ENCODE measurements at regions not wholly inside any gene's neighbourhood (a gene's known extent, or its start where the extent isn't known, plus 50 kb on each side); places are given as distances from the start of the nearest gene placed in this dataset.
"Not testable (repeated sequence)": the region's sequence is repeated elsewhere in the genome, so short reads cannot be mapped to it uniquely, and the experiment has no call there.

DNA sequence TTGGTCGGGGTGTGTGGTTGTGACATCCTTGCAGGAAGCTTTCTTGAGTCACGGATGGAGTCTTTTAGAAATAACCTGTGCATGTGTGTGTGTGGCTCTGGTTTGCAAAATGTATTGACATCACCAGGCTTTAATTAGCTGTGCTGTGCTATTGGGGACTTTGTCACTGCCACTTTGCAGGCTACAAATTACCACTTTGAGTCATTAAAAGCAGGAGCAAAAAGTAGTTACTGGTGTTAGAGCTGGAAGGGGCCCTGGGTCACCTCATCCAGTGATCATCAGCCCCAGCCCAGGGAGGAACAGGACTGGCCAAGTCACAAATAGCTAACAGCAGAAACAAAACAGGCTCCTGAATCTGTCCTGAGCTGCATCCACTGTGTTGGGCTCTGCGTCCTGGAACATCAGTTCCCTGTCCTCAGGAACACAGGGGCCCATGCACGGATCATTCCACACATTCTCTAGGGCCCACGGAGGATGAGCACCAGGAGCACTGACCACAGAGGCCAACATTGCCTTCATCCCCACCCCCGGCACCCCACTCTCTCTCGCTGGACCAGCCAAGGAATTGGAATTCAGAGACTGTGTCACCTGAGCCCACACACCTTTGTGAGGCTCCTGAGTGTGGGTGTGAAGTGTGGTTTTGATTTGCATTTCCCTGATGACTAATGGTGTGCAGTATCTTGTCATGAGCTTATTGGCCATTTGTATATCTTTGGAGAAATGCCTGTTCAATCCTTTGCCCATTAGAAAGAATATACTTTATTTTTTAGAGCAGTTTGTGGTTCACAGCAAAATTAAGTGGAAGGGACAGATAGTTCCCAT lies 280.1 kb upstream of the C1orf174 start:
- intact Hi-C loops (cut with DNase I; ENCODE audit: low total_unique reads) = no loop called here
- WGBS, 5 donors = 69 to 75% (median 72%) methylated on average over 7 of the region's 7 CpGs

DNA sequence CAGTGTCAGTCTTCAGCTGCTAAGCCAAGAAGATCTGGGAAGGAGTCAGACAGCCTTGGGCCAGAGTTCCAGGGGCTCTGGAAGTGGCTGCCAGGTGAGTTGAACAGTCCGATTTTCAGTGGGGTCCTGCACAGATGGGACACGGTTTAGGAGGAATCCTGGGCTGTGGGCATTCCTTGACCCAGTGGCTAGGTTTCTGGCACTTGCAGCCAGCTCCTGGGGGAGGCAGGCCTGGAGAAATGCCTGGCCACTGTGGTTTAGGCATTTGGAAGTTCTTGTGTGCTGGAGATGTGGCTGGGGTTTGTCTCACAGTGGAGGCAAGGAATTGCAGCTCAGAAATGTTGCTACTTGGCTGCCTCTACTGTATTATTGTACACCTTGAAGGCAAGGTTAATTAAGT lies 286.4 kb upstream of the C1orf174 start:
- peaks cover 0 to 13% (median 5%) of the 10 kb centered on the region in 4 donors for H3K9me3 ChIP-seq
- H3K27me3 ChIP-seq; H3K4me3 ChIP-seq; H3K36me3 ChIP-seq; intact Hi-C loops (cut with DNase I; ENCODE audit: low total_unique reads); DNase-seq; H3K4me1 ChIP-seq; H3K27ac ChIP-seq: not testable (repeated sequence)
- WGBS, 5 donors = 80 to 90% (median 85%) methylated on average over 2 of the region's 2 CpGs

More for the DNA sequence above, 280.1 kb upstream of the C1orf174 start:
- no peak overlapping the region for H3K4me3 ChIP-seq
- H3K27me3 ChIP-seq = peaks cover 0 to 6% (median 0%) of the 10 kb centered on the region in 3 donors
- no peaks in the 10 kb centered on the region for H3K36me3 ChIP-seq
- DNase-seq = no peak
- no peaks in the 10 kb centered on the region for H3K9me3 ChIP-seq
- H3K27ac ChIP-seq = no peak overlapping the region
- no peak for TF ChIP-seq POLR2A (IDR thresholded peaks at IDR 0.05)
- TF ChIP-seq POLR2AphosphoS5 (IDR thresholded peaks at IDR 0.05) = no peak
- no peak for TF ChIP-seq EP300 (IDR thresholded peaks at IDR 0.05)
- TF ChIP-seq, protein P1, sequence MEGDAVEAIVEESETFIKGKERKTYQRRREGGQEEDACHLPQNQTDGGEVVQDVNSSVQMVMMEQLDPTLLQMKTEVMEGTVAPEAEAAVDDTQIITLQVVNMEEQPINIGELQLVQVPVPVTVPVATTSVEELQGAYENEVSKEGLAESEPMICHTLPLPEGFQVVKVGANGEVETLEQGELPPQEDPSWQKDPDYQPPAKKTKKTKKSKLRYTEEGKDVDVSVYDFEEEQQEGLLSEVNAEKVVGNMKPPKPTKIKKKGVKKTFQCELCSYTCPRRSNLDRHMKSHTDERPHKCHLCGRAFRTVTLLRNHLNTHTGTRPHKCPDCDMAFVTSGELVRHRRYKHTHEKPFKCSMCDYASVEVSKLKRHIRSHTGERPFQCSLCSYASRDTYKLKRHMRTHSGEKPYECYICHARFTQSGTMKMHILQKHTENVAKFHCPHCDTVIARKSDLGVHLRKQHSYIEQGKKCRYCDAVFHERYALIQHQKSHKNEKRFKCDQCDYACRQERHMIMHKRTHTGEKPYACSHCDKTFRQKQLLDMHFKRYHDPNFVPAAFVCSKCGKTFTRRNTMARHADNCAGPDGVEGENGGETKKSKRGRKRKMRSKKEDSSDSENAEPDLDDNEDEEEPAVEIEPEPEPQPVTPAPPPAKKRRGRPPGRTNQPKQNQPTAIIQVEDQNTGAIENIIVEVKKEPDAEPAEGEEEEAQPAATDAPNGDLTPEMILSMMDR (IDR thresholded peaks at IDR 0.05) = no peak
- no peaks in the 10 kb centered on the region for H3K4me1 ChIP-seq

GRCh38 chr1:4203501-4203900 lies 303.4 kb upstream of the C1orf174 start:
- TF ChIP-seq POLR2AphosphoS5 (IDR thresholded peaks at IDR 0.05) = no peak
- no peak for TF ChIP-seq EP300 (IDR thresholded peaks at IDR 0.05)
- no peak for TF ChIP-seq POLR2A (IDR thresholded peaks at IDR 0.05)
- peaks cover 0 to 8% (median 0%) of the 10 kb centered on the region in 3 donors for H3K27me3 ChIP-seq

DNA sequence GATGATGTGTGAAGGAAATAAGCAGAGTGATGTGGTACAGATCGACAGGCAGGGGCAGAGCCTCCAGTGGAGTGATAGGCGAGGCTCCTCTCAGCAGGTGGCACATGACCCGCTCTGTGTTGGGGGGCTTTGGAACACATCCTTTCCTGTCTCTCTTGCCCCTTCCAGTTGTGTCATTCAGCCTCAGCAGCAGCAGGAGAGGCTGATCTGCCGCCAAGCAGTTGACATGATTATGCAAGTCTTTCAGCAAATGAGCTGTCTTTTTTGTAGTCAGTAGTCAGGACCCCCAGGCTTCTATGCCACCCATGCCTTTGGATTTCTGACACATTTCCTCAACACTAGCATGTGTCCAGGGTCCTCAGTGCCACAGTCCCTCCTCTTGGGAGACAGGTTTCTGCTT lies 307.1 kb upstream of the C1orf174 start:
- 81 to 86% (median 83%) methylated on average over 4 of the region's 4 CpGs for WGBS, 5 donors
- Histone ChIP-seq H3K4me1 (no peaks in the 10 kb centered on the region), H3K9me3 (peaks cover 0 to 38% (median 33%) of the 10 kb centered on the region in 4 donors), H3K27ac (no peak overlapping the region), H3K27me3 (peaks cover 0 to 15% (median 0%) of the 10 kb centered on the region in 3 donors), H3K36me3 (no peaks in the 10 kb centered on the region), H3K4me3 (no peak overlapping the region)
- TF ChIP-seq EP300 (IDR thresholded peaks at IDR 0.05) (no peak), POLR2A (IDR thresholded peaks at IDR 0.05) (no peak), POLR2AphosphoS5 (IDR thresholded peaks at IDR 0.05) (no peak)
- TF ChIP-seq, protein P1 (IDR thresholded peaks at IDR 0.05) = no peak
- intact Hi-C loops (cut with DNase I; ENCODE audit: low total_unique reads) = no loop called here
- no peak for DNase-seq

More at GRCh38 chr1:4203501-4203900, 303.4 kb upstream of the C1orf174 start:
- no peaks in the 10 kb centered on the region for H3K4me1 ChIP-seq
- DNase-seq = no peak
- intact Hi-C loops (cut with DNase I; ENCODE audit: low total_unique reads) = no loop called here
- no peaks in the 10 kb centered on the region for H3K36me3 ChIP-seq
- no peak overlapping the region for H3K4me3 ChIP-seq
- H3K9me3 ChIP-seq = peaks cover 0 to 49% (median 42%) of the 10 kb centered on the region in 4 donors
- H3K27ac ChIP-seq = no peak overlapping the region

DNA sequence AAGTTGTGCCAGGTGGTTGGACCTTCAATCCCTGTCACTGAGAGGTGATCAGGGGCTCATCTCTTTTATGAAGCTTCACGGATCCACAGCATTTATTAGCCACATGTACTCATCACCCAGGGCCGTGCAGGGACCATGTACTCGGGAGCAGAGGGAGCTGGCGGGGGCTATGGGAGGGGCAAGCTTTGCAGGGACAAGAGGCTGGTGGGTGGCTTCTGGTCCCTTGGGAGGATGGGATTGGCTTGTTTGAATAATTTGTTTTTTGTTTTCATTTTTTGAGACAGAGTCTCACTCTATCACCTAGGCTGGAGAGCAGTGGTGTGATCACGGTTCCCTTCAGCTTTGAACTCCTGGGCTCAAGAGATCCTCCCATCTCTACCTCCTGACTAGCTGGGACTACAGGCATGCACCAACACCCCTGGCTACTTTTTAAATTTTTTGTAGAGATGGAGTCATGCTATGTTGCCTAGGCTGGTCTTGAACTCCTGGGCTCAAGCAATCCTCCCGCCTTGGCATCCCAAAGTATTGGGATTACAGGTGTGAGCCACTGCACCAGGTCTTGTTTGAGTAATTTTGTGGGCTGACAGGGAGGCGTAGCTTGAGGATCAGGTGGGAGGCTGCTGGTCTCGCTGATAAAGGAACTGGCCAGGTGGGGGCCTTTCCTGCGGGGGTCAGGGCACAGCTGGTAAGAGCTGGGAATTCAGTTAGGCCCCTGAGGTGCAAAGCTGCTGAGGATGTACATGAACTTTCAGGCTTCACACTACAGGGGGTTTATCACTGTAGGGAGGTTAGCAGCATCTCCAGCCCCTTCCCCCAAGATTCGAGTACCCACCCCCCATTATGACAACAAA lies 308.0 kb upstream of the C1orf174 start:
- no peak for DNase-seq
- intact Hi-C loops (cut with DNase I; ENCODE audit: low total_unique reads) = no loop called here
- WGBS, 5 donors = 72 to 81% (median 79%) methylated on average over 9 to 10 of the region's 10 CpGs
- Histone ChIP-seq H3K27me3 (peaks cover 0 to 15% (median 0%) of the 10 kb centered on the region in 3 donors), H3K4me3 (no peak overlapping the region), H3K27ac (no peak overlapping the region), H3K4me1 (no peaks in the 10 kb centered on the region), H3K9me3 (peaks cover 0 to 31% (median 27%) of the 10 kb centered on the region in 4 donors), H3K36me3 (no peaks in the 10 kb centered on the region)
- TF ChIP-seq, protein P1 (IDR thresholded peaks at IDR 0.05) = no peak
- TF ChIP-seq EP300 (IDR thresholded peaks at IDR 0.05) = no peak
- TF ChIP-seq POLR2AphosphoS5 (IDR thresholded peaks at IDR 0.05) = no peak
- no peak for TF ChIP-seq POLR2A (IDR thresholded peaks at IDR 0.05)
